ENCODE measurements at regions not wholly inside any gene's neighbourhood (a gene's known extent, or its start where the extent isn't known, plus 50 kb on each side); places are given as distances from the start of the nearest gene placed in this dataset.

DNA sequence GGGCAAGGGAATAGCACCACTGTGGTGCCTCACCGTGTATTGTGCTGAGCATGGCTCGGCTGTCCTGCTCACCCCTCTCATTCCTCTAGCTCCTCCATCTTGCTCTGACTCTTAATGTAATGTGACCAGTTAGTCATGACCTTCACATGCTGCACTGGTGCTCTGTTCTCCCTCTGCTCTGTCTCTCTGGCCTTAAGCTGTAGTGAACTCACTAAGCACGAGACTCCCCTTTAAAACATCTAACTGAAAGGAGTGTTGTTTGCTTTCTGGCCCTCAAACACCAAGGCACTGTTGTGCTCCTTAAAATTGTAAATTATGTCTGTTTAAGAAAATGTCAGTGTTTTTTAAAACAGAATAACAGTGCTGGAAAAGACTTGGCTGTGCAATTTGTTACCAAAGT is 140.4 kb downstream of the HDGFL1 start:
- TF ChIP-seq, protein P1, sequence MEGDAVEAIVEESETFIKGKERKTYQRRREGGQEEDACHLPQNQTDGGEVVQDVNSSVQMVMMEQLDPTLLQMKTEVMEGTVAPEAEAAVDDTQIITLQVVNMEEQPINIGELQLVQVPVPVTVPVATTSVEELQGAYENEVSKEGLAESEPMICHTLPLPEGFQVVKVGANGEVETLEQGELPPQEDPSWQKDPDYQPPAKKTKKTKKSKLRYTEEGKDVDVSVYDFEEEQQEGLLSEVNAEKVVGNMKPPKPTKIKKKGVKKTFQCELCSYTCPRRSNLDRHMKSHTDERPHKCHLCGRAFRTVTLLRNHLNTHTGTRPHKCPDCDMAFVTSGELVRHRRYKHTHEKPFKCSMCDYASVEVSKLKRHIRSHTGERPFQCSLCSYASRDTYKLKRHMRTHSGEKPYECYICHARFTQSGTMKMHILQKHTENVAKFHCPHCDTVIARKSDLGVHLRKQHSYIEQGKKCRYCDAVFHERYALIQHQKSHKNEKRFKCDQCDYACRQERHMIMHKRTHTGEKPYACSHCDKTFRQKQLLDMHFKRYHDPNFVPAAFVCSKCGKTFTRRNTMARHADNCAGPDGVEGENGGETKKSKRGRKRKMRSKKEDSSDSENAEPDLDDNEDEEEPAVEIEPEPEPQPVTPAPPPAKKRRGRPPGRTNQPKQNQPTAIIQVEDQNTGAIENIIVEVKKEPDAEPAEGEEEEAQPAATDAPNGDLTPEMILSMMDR (IDR thresholded peaks at IDR 0.05; ENCODE audit: low read depth, low read length) = no peak
- no peaks in the 10 kb centered on the region for H3K36me3 ChIP-seq
- no peak overlapping the region for H3K4me3 ChIP-seq (ENCODE audit: low read depth, low read length)
- no peaks in the 10 kb centered on the region for H3K27me3 ChIP-seq
- DNase-seq = no peak
- H3K4me1 ChIP-seq = no peaks in the 10 kb centered on the region
- H3K9me3 ChIP-seq = no peaks in the 10 kb centered on the region

DNA sequence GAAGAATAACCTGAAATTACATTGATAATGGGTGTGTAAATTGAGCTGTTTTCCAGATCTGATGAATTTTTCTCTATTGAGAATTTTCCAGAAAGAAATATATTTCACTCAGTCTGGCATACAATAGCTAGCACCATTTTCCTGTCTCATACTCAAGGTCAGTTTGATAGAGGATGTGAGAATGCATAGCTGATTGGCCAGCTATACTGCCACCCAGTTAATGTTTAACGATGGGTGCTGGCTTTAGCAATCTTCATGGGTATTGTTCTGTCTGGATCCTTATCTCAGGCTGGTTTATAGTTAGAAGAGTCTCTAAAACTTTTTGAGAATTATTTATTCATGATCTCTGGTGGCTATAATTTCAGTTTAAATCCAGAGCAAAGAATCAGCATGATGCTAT is 147.4 kb downstream of the HDGFL1 start:
- no peaks in the 10 kb centered on the region for H3K9me3 ChIP-seq
- DNase-seq = no peak
- H3K36me3 ChIP-seq = no peaks in the 10 kb centered on the region
- H3K4me1 ChIP-seq = no peaks in the 10 kb centered on the region
- no peaks in the 10 kb centered on the region for H3K27me3 ChIP-seq
- H3K4me3 ChIP-seq (ENCODE audit: low read depth, low read length) = no peak overlapping the region
- TF ChIP-seq, protein P1 (IDR thresholded peaks at IDR 0.05; ENCODE audit: low read depth, low read length) = no peak

DNA sequence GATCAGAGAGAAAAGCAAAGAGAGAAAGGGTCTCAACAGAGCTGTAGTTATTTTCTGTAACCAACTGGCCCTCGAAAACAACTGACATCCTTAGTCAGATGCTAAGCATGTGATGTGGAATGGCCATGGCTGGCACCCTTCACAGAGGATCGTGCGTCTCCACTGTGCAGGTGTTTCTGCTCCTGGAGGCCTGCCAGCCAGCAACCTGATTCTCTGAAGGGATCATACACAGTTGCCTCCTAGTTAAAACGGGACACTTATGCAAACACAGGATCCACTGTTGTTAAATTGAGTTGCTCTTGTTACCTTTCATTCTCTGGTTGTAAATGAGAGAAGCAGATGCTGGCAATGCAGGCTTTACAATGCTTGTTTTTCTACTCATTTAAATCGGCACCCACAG is 148.5 kb downstream of the HDGFL1 start:
- peak; percentile 8 for DNase-seq
- Histone ChIP-seq H3K9me3 (no peaks in the 10 kb centered on the region; the same call in 1 of the 2 replicates), H3K36me3 (no peaks in the 10 kb centered on the region), H3K4me3 (ENCODE audit: low read depth, low read length) (no peak overlapping the region), H3K4me1 (no peaks in the 10 kb centered on the region), H3K27me3 (no peaks in the 10 kb centered on the region)
- TF ChIP-seq, protein P1 (IDR thresholded peaks at IDR 0.05; ENCODE audit: low read depth, low read length) = no peak

DNA sequence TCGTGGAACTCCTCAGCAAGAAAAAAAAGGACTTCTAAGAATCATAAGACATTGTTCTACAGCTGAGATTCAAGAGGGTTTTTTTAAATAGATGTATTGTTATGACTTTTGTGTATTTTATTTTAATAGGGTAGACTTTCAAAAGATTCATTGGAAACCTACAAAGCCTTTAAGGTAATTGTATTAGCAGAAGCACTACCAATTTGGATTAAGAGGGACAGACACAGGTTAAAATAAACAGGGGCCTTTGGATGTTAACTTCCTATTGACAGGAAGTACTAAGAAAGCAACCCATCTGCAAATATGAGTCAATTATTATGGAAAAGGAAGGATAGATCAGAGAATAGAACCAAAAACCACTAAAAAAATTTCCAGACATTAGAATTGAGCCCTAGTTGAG is 153.5 kb downstream of the HDGFL1 start:
- no peaks in the 10 kb centered on the region; the same call in 1 of the 2 replicates for H3K9me3 ChIP-seq
- H3K27me3 ChIP-seq = no peaks in the 10 kb centered on the region
- no peak overlapping the region for H3K4me3 ChIP-seq (ENCODE audit: low read depth, low read length)
- TF ChIP-seq, protein P1 (IDR thresholded peaks at IDR 0.05; ENCODE audit: low read depth, low read length) = no peak
- no peaks in the 10 kb centered on the region for H3K4me1 ChIP-seq
- no peak for DNase-seq
- H3K36me3 ChIP-seq = no peaks in the 10 kb centered on the region

DNA sequence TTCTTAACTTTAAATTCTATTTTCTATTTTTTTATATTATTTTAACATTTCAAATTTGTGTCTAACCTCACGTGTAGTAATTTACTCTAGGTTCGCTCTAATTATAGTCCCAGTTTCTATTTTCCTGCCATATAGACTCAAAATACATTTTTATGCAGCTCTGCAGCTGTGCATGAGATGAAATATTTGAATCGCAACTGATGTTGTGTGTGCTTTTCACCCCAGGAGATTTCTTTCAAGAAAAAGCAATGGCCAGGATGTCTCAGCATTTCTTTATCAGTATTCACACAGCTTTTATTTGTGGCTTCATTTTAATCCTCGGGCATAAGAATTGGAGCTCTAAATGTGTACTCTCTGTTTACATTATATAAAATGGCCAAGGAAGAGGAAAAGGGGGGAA is 157.6 kb downstream of the HDGFL1 start:
- TF ChIP-seq, protein P1 (IDR thresholded peaks at IDR 0.05; ENCODE audit: low read depth, low read length) = no peak
- DNase-seq = no peak
- Histone ChIP-seq H3K9me3 (no peaks in the 10 kb centered on the region; the same call in 1 of the 2 replicates), H3K4me1 (no peaks in the 10 kb centered on the region), H3K27me3 (no peaks in the 10 kb centered on the region), H3K4me3 (ENCODE audit: low read depth, low read length) (no peak overlapping the region), H3K36me3 (no peaks in the 10 kb centered on the region)

DNA sequence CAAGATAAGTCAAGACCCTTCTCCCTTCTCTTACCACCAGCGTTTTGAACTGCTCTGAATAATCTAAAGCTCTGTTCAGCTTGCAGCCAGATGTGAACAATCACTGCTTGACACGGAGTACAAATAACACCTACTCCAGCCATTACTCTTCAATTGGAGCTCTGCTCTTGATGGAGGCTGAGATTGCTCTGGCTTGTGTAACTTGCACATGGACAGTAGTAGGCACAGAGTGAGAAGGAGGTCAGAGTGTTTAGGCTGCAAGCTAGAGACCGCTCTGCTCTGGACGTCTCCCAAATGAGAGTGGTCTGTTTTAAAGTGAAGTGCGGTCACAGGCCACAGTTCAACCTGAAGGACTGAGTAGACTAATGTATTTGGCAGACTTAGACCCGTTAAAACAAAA is 158.3 kb downstream of the HDGFL1 start:
- no peak for DNase-seq
- H3K9me3 ChIP-seq = no peaks in the 10 kb centered on the region
- H3K4me1 ChIP-seq = no peaks in the 10 kb centered on the region
- H3K36me3 ChIP-seq = no peaks in the 10 kb centered on the region
- H3K27me3 ChIP-seq = no peaks in the 10 kb centered on the region
- TF ChIP-seq, protein P1 (IDR thresholded peaks at IDR 0.05; ENCODE audit: low read depth, low read length) = no peak
- no peak overlapping the region for H3K4me3 ChIP-seq (ENCODE audit: low read depth, low read length)
